ENCODE measurements at regions not wholly inside any gene's neighbourhood (a gene's known extent, or its start where the extent isn't known, plus 50 kb on each side); places are given as distances from the start of the nearest gene placed in this dataset.
"Not testable (repeated sequence)": the region's sequence is repeated elsewhere in the genome, so short reads cannot be mapped to it uniquely, and the experiment has no call there.

- in situ Hi-C loops (cut with HindIII; ENCODE audit: low sequenced_read_pairs), result no loop called here
- no peak overlapping the region for H3K4me3 ChIP-seq (ENCODE audit: low read depth, low read length)
These were observed 410.3 kb upstream of the RGMB start for GRCh38 chr5:98363157-98363556.

GRCh38 chr5:98364549-98364948, 408.9 kb upstream of the RGMB start:
- no peak overlapping the region for H3K4me3 ChIP-seq (ENCODE audit: low read depth, low read length)
- DNase-seq (ENCODE audit: low read depth), result no peak
- TF ChIP-seq CTCF (IDR thresholded peaks at IDR 0.05; ENCODE audit: low read depth, low read length, missing control alignments), result no peak
- in situ Hi-C loops (cut with HindIII; ENCODE audit: low sequenced_read_pairs), result no loop called here

More at GRCh38 chr5:98363157-98363556, 410.3 kb upstream of the RGMB start:
- TF ChIP-seq CTCF (IDR thresholded peaks at IDR 0.05; ENCODE audit: low read depth, low read length, missing control alignments), result no peak
- DNase-seq (ENCODE audit: low read depth), result no peak

- H3K4me3 ChIP-seq (ENCODE audit: low read depth, low read length), result no peak overlapping the region
- no peak for DNase-seq (ENCODE audit: low read depth)
- no peak for TF ChIP-seq CTCF (IDR thresholded peaks at IDR 0.05; ENCODE audit: low read depth, low read length, missing control alignments)
- in situ Hi-C loops (cut with HindIII; ENCODE audit: low sequenced_read_pairs), result no loop called here
These were observed 408.3 kb upstream of the RGMB start for GRCh38 chr5:98365126-98365525.

GRCh38 chr5:98368141-98368540, 405.3 kb upstream of the RGMB start:
- TF ChIP-seq CTCF (IDR thresholded peaks at IDR 0.05; ENCODE audit: low read depth, low read length, missing control alignments), result no peak
- in situ Hi-C loops (cut with HindIII; ENCODE audit: low sequenced_read_pairs), result no loop called here
- no peak for DNase-seq (ENCODE audit: low read depth)
- H3K4me3 ChIP-seq (ENCODE audit: low read depth, low read length), result no peak overlapping the region

- TF ChIP-seq CTCF (IDR thresholded peaks at IDR 0.05; ENCODE audit: low read depth, low read length, missing control alignments), result no peak
- DNase-seq (ENCODE audit: low read depth), result no peak
- no peak overlapping the region for H3K4me3 ChIP-seq (ENCODE audit: low read depth, low read length)
- in situ Hi-C loops (cut with HindIII; ENCODE audit: low sequenced_read_pairs), result no loop called here
These were observed 401.1 kb upstream of the RGMB start for GRCh38 chr5:98372351-98372750.

- no peak overlapping the region for H3K4me3 ChIP-seq (ENCODE audit: low read depth, low read length)
- no peak for TF ChIP-seq CTCF (IDR thresholded peaks at IDR 0.05; ENCODE audit: low read depth, low read length, missing control alignments)
- in situ Hi-C loops (cut with HindIII; ENCODE audit: low sequenced_read_pairs), result no loop called here
- DNase-seq (ENCODE audit: low read depth), result no peak
These were observed 381.4 kb upstream of the RGMB start for GRCh38 chr5:98391921-98392625.

- DNase-seq (ENCODE audit: low read depth); in situ Hi-C loops (cut with HindIII; ENCODE audit: low sequenced_read_pairs); H3K4me3 ChIP-seq (ENCODE audit: low read depth, low read length): not testable (repeated sequence)
These were observed 380.3 kb upstream of the RGMB start for GRCh38 chr5:98393205-98393604.

All from astrocyte of the cerebellum (primary cell).